ENCODE measurements at regions not wholly inside any gene's neighbourhood (a gene's known extent, or its start where the extent isn't known, plus 50 kb on each side); places are given as distances from the start of the nearest gene placed in this dataset.

DNA sequence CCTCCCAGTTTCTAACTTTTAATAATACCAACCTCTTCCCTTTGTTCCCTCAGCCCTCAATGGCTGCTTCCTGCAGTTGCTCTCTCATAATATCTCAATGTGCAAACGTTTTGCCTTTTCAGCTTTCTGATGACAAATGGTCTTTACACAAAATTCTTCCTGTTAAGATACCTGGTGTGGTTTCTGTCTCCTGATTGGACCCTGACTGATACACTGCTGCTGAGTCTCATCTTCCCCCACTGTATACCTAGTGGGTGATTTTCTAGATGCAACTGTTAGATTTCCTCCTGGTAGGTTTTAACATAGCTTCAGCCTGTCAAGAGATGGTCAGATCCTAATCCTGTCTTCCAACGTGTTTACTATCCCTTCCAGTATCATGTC lies 147.9 kb upstream of the TOP1 start:
- TF ChIP-seq, protein P1, sequence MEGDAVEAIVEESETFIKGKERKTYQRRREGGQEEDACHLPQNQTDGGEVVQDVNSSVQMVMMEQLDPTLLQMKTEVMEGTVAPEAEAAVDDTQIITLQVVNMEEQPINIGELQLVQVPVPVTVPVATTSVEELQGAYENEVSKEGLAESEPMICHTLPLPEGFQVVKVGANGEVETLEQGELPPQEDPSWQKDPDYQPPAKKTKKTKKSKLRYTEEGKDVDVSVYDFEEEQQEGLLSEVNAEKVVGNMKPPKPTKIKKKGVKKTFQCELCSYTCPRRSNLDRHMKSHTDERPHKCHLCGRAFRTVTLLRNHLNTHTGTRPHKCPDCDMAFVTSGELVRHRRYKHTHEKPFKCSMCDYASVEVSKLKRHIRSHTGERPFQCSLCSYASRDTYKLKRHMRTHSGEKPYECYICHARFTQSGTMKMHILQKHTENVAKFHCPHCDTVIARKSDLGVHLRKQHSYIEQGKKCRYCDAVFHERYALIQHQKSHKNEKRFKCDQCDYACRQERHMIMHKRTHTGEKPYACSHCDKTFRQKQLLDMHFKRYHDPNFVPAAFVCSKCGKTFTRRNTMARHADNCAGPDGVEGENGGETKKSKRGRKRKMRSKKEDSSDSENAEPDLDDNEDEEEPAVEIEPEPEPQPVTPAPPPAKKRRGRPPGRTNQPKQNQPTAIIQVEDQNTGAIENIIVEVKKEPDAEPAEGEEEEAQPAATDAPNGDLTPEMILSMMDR (IDR thresholded peaks at IDR 0.05): no peak
- no peak for TF ChIP-seq POLR2AphosphoS5 (IDR thresholded peaks at IDR 0.05)

All from breast epithelium (tissue), 3 donors.